ENCODE measurements at regions not wholly inside any gene's neighbourhood (a gene's known extent, or its start where the extent isn't known, plus 50 kb on each side); places are given as distances from the start of the nearest gene placed in this dataset.

GRCh38 chr1:199854686-199855321, 172.7 kb upstream of the NR5A2 start:
- H3K27me3 ChIP-seq (ENCODE audit: control insufficient read depth in 1 of 2, insufficient read depth in 2 of 2, low read length in 2 of 2), result no peaks in the 10 kb centered on the region

GRCh38 chr1:199855580-199855979, 171.9 kb upstream of the NR5A2 start:
- no peaks in the 10 kb centered on the region for H3K9me3 ChIP-seq (ENCODE audit: low read length)
- H3K27ac ChIP-seq (ENCODE audit: low read depth, low read length), result no peak overlapping the region
- no peak overlapping the region for H3K9ac ChIP-seq (ENCODE audit: low read length)
- no peaks in the 10 kb centered on the region for H3K27me3 ChIP-seq (ENCODE audit: control insufficient read depth in 1 of 2, insufficient read depth in 2 of 2, low read length in 2 of 2)
- H3K4me3 ChIP-seq (ENCODE audit: low read depth in 1 of 2, low read length in 2 of 2), result no peak overlapping the region
- no peaks in the 10 kb centered on the region for H3K4me1 ChIP-seq (ENCODE audit: insufficient read depth, low read length)
- no peaks in the 10 kb centered on the region for H3K36me3 ChIP-seq (ENCODE audit: insufficient read depth, low read length)

More at GRCh38 chr1:199854686-199855321, 172.7 kb upstream of the NR5A2 start:
- Histone ChIP-seq H3K4me1 (ENCODE audit: insufficient read depth, low read length) (no peaks in the 10 kb centered on the region), H3K4me3 (ENCODE audit: low read depth in 1 of 2, low read length in 2 of 2) (no peak overlapping the region), H3K36me3 (ENCODE audit: insufficient read depth, low read length) (no peaks in the 10 kb centered on the region), H3K9me3 (ENCODE audit: low read length) (no peaks in the 10 kb centered on the region), H3K9ac (ENCODE audit: low read length) (no peak overlapping the region), H3K27ac (ENCODE audit: low read depth, low read length) (no peak overlapping the region)

GRCh38 chr1:199856216-199856780, 171.2 kb upstream of the NR5A2 start:
- H3K9me3 ChIP-seq (ENCODE audit: low read length), result no peaks in the 10 kb centered on the region
- H3K27me3 ChIP-seq (ENCODE audit: control insufficient read depth in 1 of 2, insufficient read depth in 2 of 2, low read length in 2 of 2), result no peaks in the 10 kb centered on the region

DNA sequence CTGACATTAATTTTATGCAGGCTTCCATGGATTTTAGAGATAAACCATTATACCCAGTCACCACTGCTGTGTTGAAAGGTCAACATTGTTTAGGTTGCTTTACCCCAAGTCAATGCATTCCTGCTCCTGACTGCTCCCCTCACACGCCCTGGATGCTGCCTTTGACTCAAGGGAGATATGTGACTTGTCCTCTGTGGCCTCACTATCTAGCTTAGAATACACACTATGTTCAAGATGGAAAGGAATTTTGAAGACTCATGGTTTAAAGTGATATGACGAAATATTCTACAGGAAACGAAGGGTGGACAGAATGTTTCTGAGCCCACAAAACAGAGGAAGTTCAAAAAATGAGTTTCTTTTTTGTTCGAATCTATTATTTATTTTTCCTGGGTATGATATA, 170.4 kb upstream of the NR5A2 start:
- no peak overlapping the region for H3K27ac ChIP-seq (ENCODE audit: low read depth, low read length)
- H3K4me3 ChIP-seq (ENCODE audit: low read depth in 1 of 2, low read length in 2 of 2), result no peak overlapping the region
- H3K9me3 ChIP-seq (ENCODE audit: low read length), result no peaks in the 10 kb centered on the region
- H3K27me3 ChIP-seq (ENCODE audit: control insufficient read depth in 1 of 2, insufficient read depth in 2 of 2, low read length in 2 of 2), result no peaks in the 10 kb centered on the region
- no peaks in the 10 kb centered on the region for H3K4me1 ChIP-seq (ENCODE audit: insufficient read depth, low read length)
- no peak overlapping the region for H3K9ac ChIP-seq (ENCODE audit: low read length)
- H3K36me3 ChIP-seq (ENCODE audit: insufficient read depth, low read length), result no peaks in the 10 kb centered on the region

More at GRCh38 chr1:199856216-199856780, 171.2 kb upstream of the NR5A2 start:
- no peak overlapping the region for H3K4me3 ChIP-seq (ENCODE audit: low read depth in 1 of 2, low read length in 2 of 2)
- no peak overlapping the region for H3K9ac ChIP-seq (ENCODE audit: low read length)
- H3K36me3 ChIP-seq (ENCODE audit: insufficient read depth, low read length), result no peaks in the 10 kb centered on the region
- no peaks in the 10 kb centered on the region for H3K4me1 ChIP-seq (ENCODE audit: insufficient read depth, low read length)
- H3K27ac ChIP-seq (ENCODE audit: low read depth, low read length), result no peak overlapping the region

DNA sequence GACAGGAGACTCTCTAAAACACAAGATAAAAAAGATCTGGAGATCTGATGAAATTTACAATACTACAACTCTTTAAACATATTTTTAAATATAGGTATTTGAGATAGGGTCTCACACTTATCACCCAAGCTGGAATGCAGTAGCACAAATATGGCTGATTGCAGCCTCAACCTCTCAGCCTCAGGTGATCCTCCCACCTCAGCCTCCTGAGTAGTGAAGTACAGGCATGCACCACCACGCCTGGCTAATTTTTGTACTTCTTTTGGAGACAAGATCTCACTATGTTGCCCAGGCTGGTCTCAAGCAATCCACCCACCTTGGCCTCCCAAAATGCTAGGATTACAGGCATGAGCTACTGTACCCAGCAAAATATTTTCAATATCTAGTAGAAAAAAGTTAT, 170.0 kb upstream of the NR5A2 start:
- Histone ChIP-seq H3K9me3 (ENCODE audit: low read length) (no peaks in the 10 kb centered on the region), H3K4me1 (ENCODE audit: insufficient read depth, low read length) (no peaks in the 10 kb centered on the region), H3K36me3 (ENCODE audit: insufficient read depth, low read length) (no peaks in the 10 kb centered on the region), H3K9ac (ENCODE audit: low read length) (no peak overlapping the region), H3K27ac (ENCODE audit: low read depth, low read length) (no peak overlapping the region), H3K27me3 (ENCODE audit: control insufficient read depth in 1 of 2, insufficient read depth in 2 of 2, low read length in 2 of 2) (no peaks in the 10 kb centered on the region), H3K4me3 (ENCODE audit: low read depth in 1 of 2, low read length in 2 of 2) (no peak overlapping the region)

GRCh38 chr1:199858171-199858570, 169.3 kb upstream of the NR5A2 start:
- H3K9ac ChIP-seq (ENCODE audit: low read length), result no peak overlapping the region
- H3K27me3 ChIP-seq (ENCODE audit: control insufficient read depth in 1 of 2, insufficient read depth in 2 of 2, low read length in 2 of 2), result no peaks in the 10 kb centered on the region
- no peak overlapping the region for H3K4me3 ChIP-seq (ENCODE audit: low read depth in 1 of 2, low read length in 2 of 2)
- no peaks in the 10 kb centered on the region for H3K4me1 ChIP-seq (ENCODE audit: insufficient read depth, low read length)
- no peaks in the 10 kb centered on the region for H3K36me3 ChIP-seq (ENCODE audit: insufficient read depth, low read length)
- H3K9me3 ChIP-seq (ENCODE audit: low read length), result no peaks in the 10 kb centered on the region
- H3K27ac ChIP-seq (ENCODE audit: low read depth, low read length), result no peak overlapping the region

GRCh38 chr1:199858856-199859255, 168.7 kb upstream of the NR5A2 start:
- no peaks in the 10 kb centered on the region for H3K27me3 ChIP-seq (ENCODE audit: control insufficient read depth in 1 of 2, insufficient read depth in 2 of 2, low read length in 2 of 2)
- H3K9ac ChIP-seq (ENCODE audit: low read length), result no peak overlapping the region
- H3K4me3 ChIP-seq (ENCODE audit: low read depth in 1 of 2, low read length in 2 of 2), result no peak overlapping the region
- no peak overlapping the region for H3K27ac ChIP-seq (ENCODE audit: low read depth, low read length)
- no peaks in the 10 kb centered on the region for H3K9me3 ChIP-seq (ENCODE audit: low read length)
- H3K4me1 ChIP-seq (ENCODE audit: insufficient read depth, low read length), result no peaks in the 10 kb centered on the region
- H3K36me3 ChIP-seq (ENCODE audit: insufficient read depth, low read length), result no peaks in the 10 kb centered on the region

DNA sequence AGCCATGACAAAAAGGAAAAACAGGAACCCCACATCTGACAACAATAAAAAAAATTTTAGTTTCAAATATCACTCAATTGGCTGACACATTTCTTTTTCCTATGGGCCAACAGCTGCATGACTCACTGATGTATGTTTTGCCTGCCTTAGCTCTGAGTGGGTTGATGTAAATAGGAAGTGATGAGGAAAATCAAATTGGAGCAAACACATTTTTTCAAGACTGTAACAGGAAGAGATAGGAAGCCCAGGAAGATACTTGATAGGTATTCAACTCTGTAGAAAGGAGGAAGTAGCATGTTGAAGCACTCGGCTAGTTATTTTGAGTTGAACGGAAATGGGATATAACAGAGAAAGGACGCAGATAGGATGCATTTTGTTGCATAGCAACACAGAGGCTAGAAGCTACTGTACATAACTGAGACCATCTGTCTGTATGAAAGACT, 168.0 kb upstream of the NR5A2 start:
- Histone ChIP-seq H3K27ac (ENCODE audit: low read depth, low read length) (no peak overlapping the region), H3K9ac (ENCODE audit: low read length) (no peak overlapping the region), H3K9me3 (ENCODE audit: low read length) (no peaks in the 10 kb centered on the region), H3K4me3 (ENCODE audit: low read depth in 1 of 2, low read length in 2 of 2) (no peak overlapping the region), H3K36me3 (ENCODE audit: insufficient read depth, low read length) (no peaks in the 10 kb centered on the region), H3K4me1 (ENCODE audit: insufficient read depth, low read length) (no peaks in the 10 kb centered on the region), H3K27me3 (ENCODE audit: control insufficient read depth in 1 of 2, insufficient read depth in 2 of 2, low read length in 2 of 2) (no peaks in the 10 kb centered on the region)

DNA sequence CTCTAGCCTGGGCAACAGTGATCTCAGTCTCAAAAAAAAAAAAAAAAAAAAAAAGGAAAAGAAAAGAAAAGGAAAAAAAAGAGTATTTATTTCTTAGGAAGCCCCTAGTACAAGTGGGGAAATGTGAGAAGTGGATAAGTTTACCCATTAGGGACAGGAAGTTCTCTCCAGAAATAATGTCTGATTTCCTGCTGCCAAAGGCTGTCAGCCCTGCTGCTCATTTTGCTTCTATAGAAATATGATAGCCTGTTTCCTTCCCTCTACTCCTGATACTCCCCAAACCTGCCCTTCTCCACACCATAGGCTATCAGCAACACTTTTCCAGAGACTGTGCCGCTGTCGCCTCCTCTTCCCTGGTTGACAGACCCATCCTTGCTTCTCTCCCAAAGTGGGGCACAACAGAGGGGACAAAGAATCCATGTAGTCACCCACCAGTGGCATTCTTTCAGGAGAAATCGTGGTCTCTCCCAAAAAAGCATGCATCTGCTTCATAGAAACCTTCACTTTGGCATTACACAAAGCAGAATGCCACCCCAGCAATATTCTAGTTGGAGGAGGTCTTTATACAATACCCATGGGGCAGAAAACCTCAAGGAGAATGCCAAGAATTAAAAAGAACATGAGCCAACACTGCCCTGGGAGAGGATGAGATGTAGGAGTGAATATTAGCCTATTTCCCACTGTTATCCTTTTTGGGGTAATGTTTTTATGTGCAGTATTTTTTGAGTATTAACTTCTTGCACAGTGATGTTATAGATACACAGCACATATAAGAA, 166.3 kb upstream of the NR5A2 start:
- Histone ChIP-seq H3K36me3 (ENCODE audit: insufficient read depth, low read length) (no peaks in the 10 kb centered on the region), H3K9me3 (ENCODE audit: low read length) (no peaks in the 10 kb centered on the region), H3K9ac (ENCODE audit: low read length) (no peak overlapping the region), H3K4me3 (ENCODE audit: low read depth in 1 of 2, low read length in 2 of 2) (no peak overlapping the region), H3K27me3 (ENCODE audit: control insufficient read depth in 1 of 2, insufficient read depth in 2 of 2, low read length in 2 of 2) (no peaks in the 10 kb centered on the region), H3K4me1 (ENCODE audit: insufficient read depth, low read length) (no peaks in the 10 kb centered on the region), H3K27ac (ENCODE audit: low read depth, low read length) (no peak overlapping the region)

DNA sequence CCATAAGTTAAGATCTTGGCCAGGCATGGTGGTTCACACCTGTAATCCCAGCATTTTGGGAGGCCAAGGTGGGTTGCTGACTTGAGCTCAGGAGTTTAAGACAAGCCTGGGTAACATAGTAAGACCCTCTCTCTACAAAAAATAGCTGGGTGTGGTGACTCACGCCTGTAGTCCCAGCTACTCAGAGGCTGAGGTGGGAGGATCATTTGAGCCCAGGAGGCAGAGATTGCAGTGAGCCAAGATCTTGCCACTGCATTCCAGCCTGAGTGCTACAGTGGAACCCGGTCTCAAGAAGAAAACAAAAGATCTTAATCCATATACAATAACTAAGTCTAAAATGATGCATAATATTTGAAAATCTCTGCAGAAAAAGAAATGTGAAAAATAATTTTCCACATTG, 165.5 kb upstream of the NR5A2 start:
- H3K36me3 ChIP-seq (ENCODE audit: insufficient read depth, low read length), result no peaks in the 10 kb centered on the region
- H3K4me3 ChIP-seq (ENCODE audit: low read depth in 1 of 2, low read length in 2 of 2), result no peak overlapping the region
- no peak overlapping the region for H3K27ac ChIP-seq (ENCODE audit: low read depth, low read length)
- H3K9me3 ChIP-seq (ENCODE audit: low read length), result no peaks in the 10 kb centered on the region
- H3K27me3 ChIP-seq (ENCODE audit: control insufficient read depth in 1 of 2, insufficient read depth in 2 of 2, low read length in 2 of 2), result no peaks in the 10 kb centered on the region
- no peak overlapping the region for H3K9ac ChIP-seq (ENCODE audit: low read length)
- H3K4me1 ChIP-seq (ENCODE audit: insufficient read depth, low read length), result no peaks in the 10 kb centered on the region

DNA sequence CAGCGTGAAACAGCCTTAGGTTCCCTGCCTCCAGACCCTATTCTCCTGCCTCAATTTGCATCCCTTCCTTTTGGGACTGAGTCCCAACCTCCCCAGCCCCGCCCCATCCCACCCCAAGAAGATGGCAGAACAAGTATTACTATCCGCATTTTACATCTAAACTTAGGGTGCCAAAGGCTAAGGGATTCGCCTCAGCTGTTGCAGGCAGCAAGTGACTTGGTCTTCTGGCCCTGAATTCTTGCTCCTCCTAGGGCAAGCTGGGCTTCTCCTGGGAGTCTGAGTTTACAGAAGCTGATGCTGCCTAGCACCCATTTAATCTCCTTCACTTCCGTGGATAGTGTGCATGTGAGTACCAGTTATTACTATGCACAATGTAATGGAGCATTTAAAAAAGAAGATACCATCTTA, 161.3 kb upstream of the NR5A2 start:
- Histone ChIP-seq H3K9ac (ENCODE audit: low read length) (no peak overlapping the region), H3K4me1 (ENCODE audit: insufficient read depth, low read length) (no peaks in the 10 kb centered on the region), H3K27me3 (ENCODE audit: control insufficient read depth in 1 of 2, insufficient read depth in 2 of 2, low read length in 2 of 2) (no peaks in the 10 kb centered on the region), H3K9me3 (ENCODE audit: low read length) (no peaks in the 10 kb centered on the region), H3K4me3 (ENCODE audit: low read depth in 1 of 2, low read length in 2 of 2) (no peak overlapping the region), H3K36me3 (ENCODE audit: insufficient read depth, low read length) (no peaks in the 10 kb centered on the region), H3K27ac (ENCODE audit: low read depth, low read length) (no peak overlapping the region)

All from muscle layer of colon (tissue), 2 donors.